ENCODE measurements at regions not wholly inside any gene's neighbourhood (a gene's known extent, or its start where the extent isn't known, plus 50 kb on each side); places are given as distances from the start of the nearest gene placed in this dataset.
A peak's percentile ranks its signal among the peaks of the same experiment; 100 is the strongest.

GRCh38 chr2:39855856-39856255, 76.8 kb upstream of the THUMPD2 start:
- H3K27ac ChIP-seq (ENCODE audit: low read depth, low read length) = no peak overlapping the region
- no peak overlapping the region for H2AFZ ChIP-seq (ENCODE audit: insufficient read depth, low read length, poor library complexity)
- H3K79me1 ChIP-seq (ENCODE audit: low read length) = no peaks in the 10 kb centered on the region
- H3K14ac ChIP-seq (ENCODE audit: low read length) = no peak overlapping the region
- no peaks in the 10 kb centered on the region for H3K9me3 ChIP-seq (ENCODE audit: insufficient read depth, low read depth, low read length)
- WGBS (ENCODE audit: extremely low coverage, insufficient coverage, insufficient read length) = no CpG with 5 or more reads among the region's 3 CpGs
- no peaks in the 10 kb centered on the region for H3K4me1 ChIP-seq (ENCODE audit: control insufficient read depth in 1 of 2, insufficient read depth in 2 of 2, low read length in 2 of 2)
- no peak overlapping the region for H2BK120ac ChIP-seq (ENCODE audit: insufficient read depth, low read length, poor library complexity)
- no peak overlapping the region for H2BK12ac ChIP-seq (ENCODE audit: low read length)
- no peaks in the 10 kb centered on the region for H3K36me3 ChIP-seq (ENCODE audit: control insufficient read depth in 1 of 2, insufficient read depth in 2 of 2, low read length in 2 of 2)
- H3K9ac ChIP-seq (ENCODE audit: low read length) = no peak overlapping the region
- H2AK5ac ChIP-seq (ENCODE audit: low read length) = no peak overlapping the region
- no peak overlapping the region for H3K4me3 ChIP-seq (ENCODE audit: low read depth, low read length)
- H3K27me3 ChIP-seq (ENCODE audit: insufficient read depth, low read length) = no peaks in the 10 kb centered on the region
- no peak overlapping the region for H4K8ac ChIP-seq (ENCODE audit: low read depth, low read length)
- DNase-seq = peak in 1 of 2 donors; percentile 31
- no peak overlapping the region for H4K91ac ChIP-seq (ENCODE audit: low read depth, low read length)
- H3K4me2 ChIP-seq (ENCODE audit: low read length) = no peak overlapping the region
- H3K79me2 ChIP-seq (ENCODE audit: control insufficient read depth, insufficient read depth, low read length, poor library complexity) = no peaks in the 10 kb centered on the region
- no peak overlapping the region for H3K18ac ChIP-seq (ENCODE audit: low read length)
- H4K12ac ChIP-seq (ENCODE audit: low read depth, low read length) = no peak overlapping the region
- H3K23ac ChIP-seq (ENCODE audit: low read length) = no peak overlapping the region
- no peak overlapping the region for H2BK5ac ChIP-seq (ENCODE audit: low read depth, low read length, poor library complexity)
- no peak overlapping the region for H3K4ac ChIP-seq (ENCODE audit: low read depth, low read length)

DNA sequence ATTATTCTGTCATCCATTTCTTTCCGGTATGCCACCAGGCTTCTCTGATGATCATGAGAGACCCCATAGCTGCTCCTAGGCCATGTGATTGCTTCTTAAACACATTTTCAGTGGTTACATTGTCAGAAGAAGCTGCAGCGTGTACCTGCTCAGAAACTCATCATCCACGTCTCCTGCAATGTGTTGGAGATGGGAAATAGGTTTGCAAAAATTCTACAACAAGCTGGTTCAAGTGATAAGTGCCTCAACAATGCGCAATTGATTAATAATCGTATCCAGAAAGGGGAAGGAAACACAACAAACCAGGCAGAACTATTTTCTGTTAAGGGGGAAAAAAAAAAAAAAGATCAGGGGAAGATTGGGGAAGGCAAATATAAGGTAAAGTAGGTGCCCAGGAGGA, 75.7 kb upstream of the THUMPD2 start:
- H2BK12ac ChIP-seq (ENCODE audit: low read length) = no peak overlapping the region
- H3K79me1 ChIP-seq (ENCODE audit: low read length) = no peaks in the 10 kb centered on the region
- no peaks in the 10 kb centered on the region for H3K27me3 ChIP-seq (ENCODE audit: insufficient read depth, low read length)
- H4K8ac ChIP-seq (ENCODE audit: low read depth, low read length) = no peak overlapping the region
- H3K14ac ChIP-seq (ENCODE audit: low read length) = no peak overlapping the region
- H2BK120ac ChIP-seq (ENCODE audit: insufficient read depth, low read length, poor library complexity) = no peak overlapping the region
- no peak overlapping the region for H2AK5ac ChIP-seq (ENCODE audit: low read length)
- no peak overlapping the region for H3K4ac ChIP-seq (ENCODE audit: low read depth, low read length)
- H4K91ac ChIP-seq (ENCODE audit: low read depth, low read length) = no peak overlapping the region
- no peaks in the 10 kb centered on the region for H3K4me1 ChIP-seq (ENCODE audit: control insufficient read depth in 1 of 2, insufficient read depth in 2 of 2, low read length in 2 of 2)
- no peak overlapping the region for H3K27ac ChIP-seq (ENCODE audit: low read depth, low read length)
- peak overlapping the region; percentile 27 for H3K23ac ChIP-seq (ENCODE audit: low read length)
- H3K18ac ChIP-seq (ENCODE audit: low read length) = no peak overlapping the region
- H3K79me2 ChIP-seq (ENCODE audit: control insufficient read depth, insufficient read depth, low read length, poor library complexity) = no peaks in the 10 kb centered on the region
- H3K4me2 ChIP-seq (ENCODE audit: low read length) = no peak overlapping the region
- H3K36me3 ChIP-seq (ENCODE audit: control insufficient read depth in 1 of 2, insufficient read depth in 2 of 2, low read length in 2 of 2) = no peaks in the 10 kb centered on the region
- H3K4me3 ChIP-seq (ENCODE audit: low read depth, low read length) = no peak overlapping the region
- H4K12ac ChIP-seq (ENCODE audit: low read depth, low read length) = no peak overlapping the region
- no peak overlapping the region for H2AFZ ChIP-seq (ENCODE audit: insufficient read depth, low read length, poor library complexity)
- DNase-seq = no peak
- H2BK5ac ChIP-seq (ENCODE audit: low read depth, low read length, poor library complexity) = no peak overlapping the region
- no CpG with 5 or more reads among the region's 5 CpGs for WGBS (ENCODE audit: extremely low coverage, insufficient coverage, insufficient read length)
- no peak overlapping the region for H3K9ac ChIP-seq (ENCODE audit: low read length)
- H3K9me3 ChIP-seq (ENCODE audit: insufficient read depth, low read depth, low read length) = no peaks in the 10 kb centered on the region

DNA sequence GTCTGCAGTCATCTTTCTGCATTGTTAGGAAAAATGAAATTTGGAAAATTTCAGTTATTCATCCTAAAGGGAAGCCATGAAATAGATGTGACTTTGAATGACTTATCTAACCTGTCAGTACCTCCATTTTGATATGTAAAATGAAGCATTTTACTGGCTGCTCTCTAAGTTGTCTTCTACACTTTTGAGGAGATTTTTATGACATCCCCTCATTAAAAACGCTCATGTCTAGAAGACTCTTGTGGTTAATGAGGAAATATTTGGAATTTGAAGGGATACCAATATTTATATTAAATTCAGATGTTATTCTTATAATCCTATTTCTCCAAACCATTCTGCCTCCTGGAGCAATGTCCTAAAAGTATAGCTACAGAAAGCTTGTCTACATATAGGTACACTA, 73.8 kb upstream of the THUMPD2 start:
- H3K18ac ChIP-seq (ENCODE audit: low read length) = no peak overlapping the region
- no CpG with 5 or more reads among the region's 1 CpG for WGBS (ENCODE audit: extremely low coverage, insufficient coverage, insufficient read length)
- H3K4me2 ChIP-seq (ENCODE audit: low read length) = no peak overlapping the region
- H3K36me3 ChIP-seq (ENCODE audit: control insufficient read depth in 1 of 2, insufficient read depth in 2 of 2, low read length in 2 of 2) = no peaks in the 10 kb centered on the region
- no peak overlapping the region for H4K12ac ChIP-seq (ENCODE audit: low read depth, low read length)
- H3K79me1 ChIP-seq (ENCODE audit: low read length) = no peaks in the 10 kb centered on the region
- H3K14ac ChIP-seq (ENCODE audit: low read length) = no peak overlapping the region
- H3K4me1 ChIP-seq (ENCODE audit: control insufficient read depth in 1 of 2, insufficient read depth in 2 of 2, low read length in 2 of 2) = no peaks in the 10 kb centered on the region
- no peaks in the 10 kb centered on the region for H3K9me3 ChIP-seq (ENCODE audit: insufficient read depth, low read depth, low read length)
- no peak overlapping the region for H2AFZ ChIP-seq (ENCODE audit: insufficient read depth, low read length, poor library complexity)
- H3K4me3 ChIP-seq (ENCODE audit: low read depth, low read length) = no peak overlapping the region
- no peak overlapping the region for H3K27ac ChIP-seq (ENCODE audit: low read depth, low read length)
- DNase-seq = no peak
- no peak overlapping the region for H3K9ac ChIP-seq (ENCODE audit: low read length)
- no peaks in the 10 kb centered on the region for H3K79me2 ChIP-seq (ENCODE audit: control insufficient read depth, insufficient read depth, low read length, poor library complexity)
- H3K23ac ChIP-seq (ENCODE audit: low read length) = no peak overlapping the region
- H4K91ac ChIP-seq (ENCODE audit: low read depth, low read length) = no peak overlapping the region
- no peak overlapping the region for H2AK5ac ChIP-seq (ENCODE audit: low read length)
- no peak overlapping the region for H3K4ac ChIP-seq (ENCODE audit: low read depth, low read length)
- no peaks in the 10 kb centered on the region for H3K27me3 ChIP-seq (ENCODE audit: insufficient read depth, low read length)
- H2BK120ac ChIP-seq (ENCODE audit: insufficient read depth, low read length, poor library complexity) = no peak overlapping the region
- no peak overlapping the region for H4K8ac ChIP-seq (ENCODE audit: low read depth, low read length)
- H2BK5ac ChIP-seq (ENCODE audit: low read depth, low read length, poor library complexity) = no peak overlapping the region
- no peak overlapping the region for H2BK12ac ChIP-seq (ENCODE audit: low read length)

DNA sequence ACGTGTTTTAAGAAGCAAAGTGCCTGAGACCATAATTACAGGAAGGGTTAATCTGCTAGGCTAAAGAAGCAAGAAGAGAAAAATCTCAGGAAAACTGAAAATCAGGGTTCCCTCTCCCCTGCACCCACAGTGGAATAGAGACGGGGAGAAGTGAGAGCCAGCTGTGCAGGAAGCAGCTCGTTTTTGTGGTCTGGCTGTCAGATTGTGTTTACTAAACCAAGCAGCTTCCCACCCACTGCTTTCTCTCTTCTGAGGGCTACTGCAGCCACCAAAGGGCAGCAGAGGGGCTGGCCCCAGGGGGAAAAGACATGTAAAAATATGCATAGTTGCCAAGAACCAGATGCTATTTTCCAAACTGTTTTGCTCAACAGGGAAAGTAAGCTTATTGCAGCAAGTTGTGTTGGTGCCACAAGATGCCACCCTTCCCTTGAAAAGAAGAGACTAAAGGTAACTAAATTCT, 72.6 kb upstream of the THUMPD2 start:
- H3K4me1 ChIP-seq (ENCODE audit: control insufficient read depth in 1 of 2, insufficient read depth in 2 of 2, low read length in 2 of 2) = no peaks in the 10 kb centered on the region
- H4K91ac ChIP-seq (ENCODE audit: low read depth, low read length) = no peak overlapping the region

More for the DNA sequence above, 72.6 kb upstream of the THUMPD2 start:
- H3K79me1 ChIP-seq (ENCODE audit: low read length) = no peaks in the 10 kb centered on the region
- H3K27ac ChIP-seq (ENCODE audit: low read depth, low read length) = no peak overlapping the region
- no peak overlapping the region for H3K4me2 ChIP-seq (ENCODE audit: low read length)
- H3K27me3 ChIP-seq (ENCODE audit: insufficient read depth, low read length) = no peaks in the 10 kb centered on the region
- H3K36me3 ChIP-seq (ENCODE audit: control insufficient read depth in 1 of 2, insufficient read depth in 2 of 2, low read length in 2 of 2) = no peaks in the 10 kb centered on the region
- H3K4me3 ChIP-seq (ENCODE audit: low read depth, low read length) = no peak overlapping the region
- no peak overlapping the region for H3K4ac ChIP-seq (ENCODE audit: low read depth, low read length)
- no peaks in the 10 kb centered on the region for H3K79me2 ChIP-seq (ENCODE audit: control insufficient read depth, insufficient read depth, low read length, poor library complexity)
- H3K9ac ChIP-seq (ENCODE audit: low read length) = no peak overlapping the region
- no peak overlapping the region for H3K14ac ChIP-seq (ENCODE audit: low read length)
- no peak overlapping the region for H2BK12ac ChIP-seq (ENCODE audit: low read length)
- H4K8ac ChIP-seq (ENCODE audit: low read depth, low read length) = no peak overlapping the region
- H3K23ac ChIP-seq (ENCODE audit: low read length) = no peak overlapping the region
- H2BK120ac ChIP-seq (ENCODE audit: insufficient read depth, low read length, poor library complexity) = no peak overlapping the region
- H3K18ac ChIP-seq (ENCODE audit: low read length) = no peak overlapping the region
- H3K9me3 ChIP-seq (ENCODE audit: insufficient read depth, low read depth, low read length) = no peaks in the 10 kb centered on the region
- WGBS (ENCODE audit: extremely low coverage, insufficient coverage, insufficient read length) = no CpG with 5 or more reads among the region's 3 CpGs
- no peak overlapping the region for H2AFZ ChIP-seq (ENCODE audit: insufficient read depth, low read length, poor library complexity)
- no peak for DNase-seq
- no peak overlapping the region for H4K12ac ChIP-seq (ENCODE audit: low read depth, low read length)
- no peak overlapping the region for H2AK5ac ChIP-seq (ENCODE audit: low read length)
- H2BK5ac ChIP-seq (ENCODE audit: low read depth, low read length, poor library complexity) = no peak overlapping the region

All from trophoblast cell (in vitro differentiated cells and primary cell).